Subcutaneous abdominal adipose tissue (tissue), 5 donors: ENCODE measurements at regions not wholly inside any gene's neighbourhood (a gene's known extent, or its start where the extent isn't known, plus 50 kb on each side); places are given as distances from the start of the nearest gene placed in this dataset.
A peak's percentile ranks its signal among the peaks of the same experiment; 100 is the strongest.

Experiments
- H3K27ac ChIP-seq: one replicate; pipeline ENCODE4 v1.7.0; 2013; ENCODE audit warnings: low read depth, mild to moderate bottlenecking, inconsistent platforms, low read length, moderate library complexity
- H3K27me3 ChIP-seq, 5 donors: one replicate each; pipeline ENCODE4 v1.7.0; 2013; ENCODE audit warnings: low read length in 5 of 5, inconsistent platforms in 1 of 5; ENCODE audit not compliant: control insufficient read depth in 5 of 5, insufficient read depth in 4 of 5
- H3K36me3 ChIP-seq, 5 donors: one replicate each; pipeline ENCODE4 v1.7.0; 2013; ENCODE audit warnings: low read length in 5 of 5; ENCODE audit not compliant: control insufficient read depth in 5 of 5, insufficient read depth in 5 of 5
- H3K4me1 ChIP-seq, 5 donors: one replicate each; pipeline ENCODE4 v1.7.0; 2013; ENCODE audit warnings: low read length in 5 of 5, mild to moderate bottlenecking in 3 of 5, moderate library complexity in 1 of 5; ENCODE audit not compliant: control insufficient read depth in 5 of 5, insufficient read depth in 5 of 5
- H3K4me3 ChIP-seq, 5 donors: one replicate each; pipeline ENCODE4 v1.7.0; 2013; ENCODE audit warnings: low read length in 5 of 5, low read depth in 1 of 5
- H3K9ac ChIP-seq, 5 donors: one replicate each; pipeline ENCODE4 v1.7.0; 2013; ENCODE audit warnings: low read length in 5 of 5, mild to moderate bottlenecking in 4 of 5, moderate library complexity in 3 of 5
- H3K9me3 ChIP-seq, 5 donors: one replicate each; pipeline ENCODE4 v1.7.0; 2013; ENCODE audit warnings: low read length in 5 of 5; ENCODE audit not compliant: control insufficient read depth in 5 of 5
- donor health status: healthy.
- donor health status: healthy.
- donor health status: healthy.
- donor health status: healthy.
- donor health status: healthy.

- H3K9me3 ChIP-seq = peaks cover 0 to 4% (median 0%) of the 10 kb centered on the region in 5 donors
- no peak overlapping the region for H3K9ac ChIP-seq
- H3K27me3 ChIP-seq = no peaks in the 10 kb centered on the region
- H3K36me3 ChIP-seq = no peaks in the 10 kb centered on the region
- H3K27ac ChIP-seq = no peak overlapping the region
- no peaks in the 10 kb centered on the region for H3K4me1 ChIP-seq
- no peak overlapping the region for H3K4me3 ChIP-seq
Observed at GRCh38 chr17:55865072-55865762, 114.4 kb downstream of the PCTP start.

- H3K9ac ChIP-seq = no peak overlapping the region
- peaks cover 0 to 3% (median 0%) of the 10 kb centered on the region in 5 donors for H3K9me3 ChIP-seq
- no peak overlapping the region for H3K4me3 ChIP-seq
- no peaks in the 10 kb centered on the region for H3K36me3 ChIP-seq
- no peak overlapping the region for H3K27ac ChIP-seq
- no peaks in the 10 kb centered on the region for H3K27me3 ChIP-seq
- no peaks in the 10 kb centered on the region for H3K4me1 ChIP-seq
Observed at GRCh38 chr17:55870044-55870443, 119.2 kb downstream of the PCTP start.

- Histone ChIP-seq H3K4me1 (no peaks in the 10 kb centered on the region), H3K9me3 (no peaks in the 10 kb centered on the region), H3K36me3 (no peaks in the 10 kb centered on the region), H3K4me3 (no peak overlapping the region), H3K27ac (no peak overlapping the region), H3K27me3 (no peaks in the 10 kb centered on the region), H3K9ac (no peak overlapping the region)
Observed at GRCh38 chr17:55872374-55872773, 121.5 kb downstream of the PCTP start.

GRCh38 chr17:55873017-55873758, 122.3 kb downstream of the PCTP start:
- H3K27me3 ChIP-seq = no peaks in the 10 kb centered on the region
- no peak overlapping the region for H3K4me3 ChIP-seq
- no peak overlapping the region for H3K9ac ChIP-seq
- no peaks in the 10 kb centered on the region for H3K9me3 ChIP-seq
- H3K4me1 ChIP-seq = no peaks in the 10 kb centered on the region
- H3K36me3 ChIP-seq = no peaks in the 10 kb centered on the region
- H3K27ac ChIP-seq = no peak overlapping the region

- no peaks in the 10 kb centered on the region for H3K9me3 ChIP-seq
- H3K4me3 ChIP-seq = no peak overlapping the region
- H3K27ac ChIP-seq = no peak overlapping the region
- H3K27me3 ChIP-seq = no peaks in the 10 kb centered on the region
- H3K36me3 ChIP-seq = no peaks in the 10 kb centered on the region
- peaks cover 0 to 4% (median 0%) of the 10 kb centered on the region in 5 donors for H3K4me1 ChIP-seq
- no peak overlapping the region for H3K9ac ChIP-seq
Observed at GRCh38 chr17:55883149-55883548, 132.3 kb downstream of the PCTP start.

- no peaks in the 10 kb centered on the region for H3K4me1 ChIP-seq
- peaks cover 0 to 4% (median 0%) of the 10 kb centered on the region in 5 donors for H3K9me3 ChIP-seq
- no peak overlapping the region for H3K4me3 ChIP-seq
- no peaks in the 10 kb centered on the region for H3K27me3 ChIP-seq
- H3K9ac ChIP-seq = no peak overlapping the region
- H3K27ac ChIP-seq = no peak overlapping the region
- H3K36me3 ChIP-seq = no peaks in the 10 kb centered on the region
Observed at GRCh38 chr17:55887531-55887930, 136.7 kb downstream of the PCTP start.

- H3K4me1 ChIP-seq = no peaks in the 10 kb centered on the region
- H3K4me3 ChIP-seq = no peak overlapping the region
- H3K9ac ChIP-seq = no peak overlapping the region
- no peak overlapping the region for H3K27ac ChIP-seq
- H3K36me3 ChIP-seq = no peaks in the 10 kb centered on the region
- no peaks in the 10 kb centered on the region for H3K27me3 ChIP-seq
- peaks cover 0 to 4% (median 0%) of the 10 kb centered on the region in 5 donors for H3K9me3 ChIP-seq
Observed at GRCh38 chr17:55889271-55889670, 138.4 kb downstream of the PCTP start.

GRCh38 chr17:55895112-55895759, 144.4 kb downstream of the PCTP start:
- Histone ChIP-seq H3K27ac (peak overlapping the region; percentile 54), H3K27me3 (no peaks in the 10 kb centered on the region), H3K4me3 (no peak overlapping the region), H3K9me3 (peaks cover 0 to 4% (median 0%) of the 10 kb centered on the region in 5 donors), H3K36me3 (no peaks in the 10 kb centered on the region), H3K4me1 (peaks cover 2 to 28% (median 22%) of the 10 kb centered on the region in 5 donors), H3K9ac (no peak overlapping the region)

GRCh38 chr17:55897301-55897700, 146.4 kb downstream of the PCTP start:
- H3K27ac ChIP-seq = no peak overlapping the region
- H3K36me3 ChIP-seq = no peaks in the 10 kb centered on the region
- no peaks in the 10 kb centered on the region for H3K9me3 ChIP-seq
- peaks cover 2 to 28% (median 22%) of the 10 kb centered on the region in 5 donors for H3K4me1 ChIP-seq
- no peak overlapping the region for H3K4me3 ChIP-seq
- no peak overlapping the region for H3K9ac ChIP-seq
- no peaks in the 10 kb centered on the region for H3K27me3 ChIP-seq

GRCh38 chr17:55898195-55898594, 147.3 kb downstream of the PCTP start:
- Histone ChIP-seq H3K9ac (no peak overlapping the region), H3K4me1 (peaks cover 2 to 28% (median 22%) of the 10 kb centered on the region in 5 donors), H3K9me3 (no peaks in the 10 kb centered on the region), H3K27ac (no peak overlapping the region), H3K27me3 (no peaks in the 10 kb centered on the region), H3K4me3 (no peak overlapping the region), H3K36me3 (no peaks in the 10 kb centered on the region)
